Stomach (tissue), 8 donors: ENCODE measurements at regions not wholly inside any gene's neighbourhood (a gene's known extent, or its start where the extent isn't known, plus 50 kb on each side); places are given as distances from the start of the nearest gene placed in this dataset.
"Not testable (repeated sequence)": the region's sequence is repeated elsewhere in the genome, so short reads cannot be mapped to it uniquely, and the experiment has no call there.

Experiments
- DNase-seq, 2 donors: peaks; one replicate each; pipeline versions ENCODE4 v3.0.0 to v3.0.0-alpha.2; 2013 to 2019
- H3K27ac ChIP-seq, 5 donors: fragments of 200-600 bp in 4 of 5; sonication (generic) in 4 of 5; one replicate each; pipeline ENCODE4 v1.5.1; 2013 to 2019; ENCODE audit warnings: mild to moderate bottlenecking in 1 of 5, moderate library complexity in 1 of 5
- H3K27me3 ChIP-seq, 3 donors: fragments of 200-600 bp; sonication (generic); one replicate each; pipeline ENCODE4 v1.5.1; 2017 to 2019; ENCODE audit warnings: mixed run types in 1 of 3
- H3K36me3 ChIP-seq, 4 donors: fragments of 200-600 bp; sonication (generic); 1 replicate in 3 of 4; 2 replicates in 1 of 4; pipeline ENCODE4 v1.5.1; 2016 to 2019
- H3K4me1 ChIP-seq, 4 donors: fragments of 200-600 bp; sonication (generic); one replicate each; pipeline ENCODE4 v1.5.1; 2016 to 2019
- H3K4me3 ChIP-seq, 4 donors: fragments of 200-600 bp; sonication (generic) in 3 of 4; one replicate each; pipeline ENCODE4 v1.5.1; 2016 to 2019; ENCODE audit warnings: mild to moderate bottlenecking in 1 of 4
- H3K9me3 ChIP-seq, 4 donors: fragments of 200-600 bp; sonication (generic); one replicate each; pipeline ENCODE4 v1.5.1; 2016 to 2019
- CTCF ChIP-seq, 7 experiments: fragments of 450-650 bp in 4 of 7; fragments of 200-600 bp in 3 of 7; sonication (generic) in 3 of 7; IDR thresholded peaks; one replicate each; pipeline ENCODE4 v1.5.1; 2016 to 2019; ENCODE audit warnings: antibody characterized with exemption in 7 of 7, control low read depth in 2 of 7, mild to moderate bottlenecking in 1 of 7
- EP300 ChIP-seq: sonication (generic); formaldehyde crosslinking; IDR thresholded peaks from one replicate; pipeline ENCODE4 v1.6.1; 2017; ENCODE audit warnings: antibody characterized with exemption
- POLR2A ChIP-seq, 4 donors: fragments of 450-650 bp; IDR thresholded peaks; one replicate each; pipeline ENCODE4 v1.6.1; 2016; ENCODE audit warnings: antibody characterized with exemption in 4 of 4, control low read depth in 2 of 4, mild to moderate bottlenecking in 1 of 4, moderate library complexity in 1 of 4
- POLR2AphosphoS5 ChIP-seq, 3 donors: sonication (generic); formaldehyde crosslinking; IDR thresholded peaks; one replicate each; pipeline ENCODE4 v1.6.1; 2016; ENCODE audit warnings: antibody characterized with exemption in 3 of 3
- WGBS, 5 donors: extraction: QIAGEN DNeasy Blood & Tissue Kit in 3 of 5; methylation state at CpG; one replicate each; pipeline versions ENCODE4 v1.1.5 to v1.1.7; 2013 to 2018; 5-methylcytosine and 5-hydroxymethylcytosine counted together
- intact Hi-C: fragments of 100-400 bp; cut with DNase I; formaldehyde crosslinking; loops from one replicate; pipeline ENCODE4 v1.15.1; 2023; ENCODE audit warnings: low total_unique reads
- donor health status: healthy with polysubstance abuse.
- donor health status: Bipolar disorder and iron deficiency.
- donor health status: healthy.

- H3K36me3 ChIP-seq = no peaks in the 10 kb centered on the region
- 66 to 81% (median 71%) methylated on average over 3 of the region's 3 CpGs for WGBS, 5 donors
- TF ChIP-seq POLR2A (IDR thresholded peaks at IDR 0.05) (no peak), POLR2AphosphoS5 (IDR thresholded peaks at IDR 0.05) (no peak), EP300 (no peak), CTCF (IDR thresholded peaks at IDR 0.05) (no peak)
- H3K4me1 ChIP-seq = no peaks in the 10 kb centered on the region
- intact Hi-C loops = no loop called here
- no peak overlapping the region for H3K27ac ChIP-seq
- DNase-seq = no peak
- H3K27me3 ChIP-seq = no peaks in the 10 kb centered on the region
- no peak overlapping the region for H3K4me3 ChIP-seq
- H3K9me3 ChIP-seq = no peaks in the 10 kb centered on the region
Measured at GRCh38 chr9:115687356-115687755, 466.2 kb upstream of the PAPPA start.

- Histone ChIP-seq H3K4me3 (no peak overlapping the region), H3K27ac (no peak overlapping the region), H3K36me3 (no peaks in the 10 kb centered on the region), H3K9me3 (no peaks in the 10 kb centered on the region), H3K27me3 (no peaks in the 10 kb centered on the region), H3K4me1 (no peaks in the 10 kb centered on the region)
- WGBS, 5 donors = 26 to 53% (median 40%) methylated on average over 1 of the region's 1 CpG
- DNase-seq = no peak
- intact Hi-C loops = no loop called here
- TF ChIP-seq POLR2AphosphoS5 (IDR thresholded peaks at IDR 0.05) (no peak), EP300 (no peak), POLR2A (IDR thresholded peaks at IDR 0.05) (no peak)
Measured at GRCh38 chr9:115689331-115689730, 464.3 kb upstream of the PAPPA start.

GRCh38 chr9:115690786-115691496 is 462.6 kb upstream of the PAPPA start:
- Histone ChIP-seq H3K4me3 (no peak overlapping the region), H3K4me1 (no peaks in the 10 kb centered on the region), H3K9me3 (no peaks in the 10 kb centered on the region), H3K36me3 (no peaks in the 10 kb centered on the region), H3K27ac (peak overlapping the region in 1 of 5 donors; percentile 38), H3K27me3 (no peaks in the 10 kb centered on the region)
- no peak for DNase-seq
- peak in 2 of 3 donors; percentile 27 to 50 for TF ChIP-seq POLR2AphosphoS5 (IDR thresholded peaks at IDR 0.05)
- TF ChIP-seq EP300 = no peak
- TF ChIP-seq CTCF (IDR thresholded peaks at IDR 0.05) = no peak
- TF ChIP-seq POLR2A (IDR thresholded peaks at IDR 0.05) = no peak
- intact Hi-C loops = no loop called here
- WGBS, 5 donors = 46 to 67% (median 49%) methylated on average over 5 of the region's 5 CpGs

GRCh38 chr9:115691693-115692092 is 461.9 kb upstream of the PAPPA start:
- no peak overlapping the region for H3K4me3 ChIP-seq
- no peaks in the 10 kb centered on the region for H3K4me1 ChIP-seq
- 74 to 90% (median 77%) methylated on average over 3 of the region's 3 CpGs for WGBS, 5 donors
- H3K27me3 ChIP-seq = no peaks in the 10 kb centered on the region
- TF ChIP-seq EP300 (no peak), POLR2A (IDR thresholded peaks at IDR 0.05) (no peak), CTCF (IDR thresholded peaks at IDR 0.05) (no peak), POLR2AphosphoS5 (IDR thresholded peaks at IDR 0.05) (no peak)
- H3K9me3 ChIP-seq = no peaks in the 10 kb centered on the region
- no peaks in the 10 kb centered on the region for H3K36me3 ChIP-seq
- no peak for DNase-seq
- intact Hi-C loops = no loop called here
- peak overlapping the region in 1 of 5 donors; percentile 38 for H3K27ac ChIP-seq

- H3K4me1 ChIP-seq, H3K36me3 ChIP-seq, H3K9me3 ChIP-seq, H3K27ac ChIP-seq, DNase-seq, intact Hi-C loops, H3K4me3 ChIP-seq, H3K27me3 ChIP-seq: not testable (repeated sequence)
- WGBS, 5 donors = 74 to 84% (median 82%) methylated on average over 2 of the region's 2 CpGs
Measured at GRCh38 chr9:115692868-115693267, 460.7 kb upstream of the PAPPA start.
